B cell (primary cell): ENCODE measurements at regions not wholly inside any gene's neighbourhood (a gene's known extent, or its start where the extent isn't known, plus 50 kb on each side); places are given as distances from the start of the nearest gene placed in this dataset.

Experiments
- ATAC-seq: fragments of 200-7000 bp; cut with Tn5 transposase; one replicate; pipeline ENCODE4 v1.10.0; 2021; ENCODE audit warnings: low read depth, mild to moderate bottlenecking, moderate number of reproducible peaks, moderate library complexity
- CTCF ChIA-PET: fragments of 350-600 bp; sonication (Branson Sonifier 250); formaldehyde crosslinking; loops from one replicate; lab custom pipeline; 2021; ENCODE audit warnings: antibody characterized with exemption, inconsistent platforms; lab: Charles Lee
- POLR2A ChIA-PET: fragments of 350-600 bp; sonication (Branson Sonifier 250); formaldehyde crosslinking; loops from one replicate; lab custom pipeline; 2021; ENCODE audit warnings: antibody characterized with exemption; lab: Charles Lee
- DNase-seq: peaks from one replicate; pipeline ENCODE4 v3.0.0; 2013
- H2AFZ ChIP-seq: 2 replicates; pipeline ENCODE4 v1.6.1; 2012; ENCODE audit warnings: mild to moderate bottlenecking, low read depth, low read length; ENCODE audit not compliant: insufficient read depth, poor library complexity, severe bottlenecking
- H3K27ac ChIP-seq, 2 donors: 1 replicate in 1 of 2; 2 replicates in 1 of 2; pipeline ENCODE4 v1.5.1; 2012 to 2013; ENCODE audit warnings: low read length in 2 of 2, mild to moderate bottlenecking in 2 of 2, moderate library complexity in 1 of 2
- H3K27me3 ChIP-seq, 4 experiments: fragments of 200-600 bp in 1 of 4; sonication (generic) in 1 of 4; replicated peaks in 1 of 4; 1 replicate in 2 of 4; 2 replicates in 2 of 4; pipeline versions ENCODE4 v1.6.1 to v1.7.0; 2013 to 2016; ENCODE audit warnings: low read length in 3 of 4, mild to moderate bottlenecking in 2 of 4, mixed read lengths in 1 of 4, moderate library complexity in 1 of 4; ENCODE audit not compliant: insufficient read depth in 4 of 4, control insufficient read depth in 3 of 4; ENCODE audit errors: control extremely low read depth in 1 of 4
- H3K36me3 ChIP-seq, 2 experiments: replicated peaks in 1 of 2; 1 replicate in 1 of 2; 2 replicates in 1 of 2; pipeline versions ENCODE4 v1.6.1 to v1.7.1; 2013; ENCODE audit warnings: low read length in 1 of 2; ENCODE audit not compliant: insufficient read depth in 2 of 2, control insufficient read depth in 1 of 2; ENCODE audit errors: control extremely low read depth in 1 of 2, extremely low read depth in 1 of 2
- H3K4me1 ChIP-seq, 2 donors: fragments of 200-600 bp in 1 of 2; sonication (generic) in 1 of 2; 1 replicate in 1 of 2; 2 replicates in 1 of 2; pipeline versions ENCODE4 v1.5.1 to v1.6.1; 2013 to 2017; ENCODE audit warnings: low read length in 2 of 2; ENCODE audit not compliant: control insufficient read depth in 2 of 2, insufficient read depth in 2 of 2
- H3K4me2 ChIP-seq: replicated peaks from 2 replicates; pipeline ENCODE3; 2012; ENCODE audit warnings: mild to moderate bottlenecking, low read depth, low read length; ENCODE audit not compliant: poor library complexity, severe bottlenecking
- H3K4me3 ChIP-seq, 5 experiments: fragments of 200-600 bp in 1 of 5; sonication (generic) in 1 of 5; 1 replicate in 3 of 5; 2 replicates in 2 of 5; pipeline versions ENCODE4 v1.5.1 to v1.7.0; 2011 to 2016; ENCODE audit warnings: low read length in 4 of 5, mild to moderate bottlenecking in 4 of 5, low read depth in 2 of 5, control low read depth in 1 of 5, moderate library complexity in 1 of 5; ENCODE audit not compliant: insufficient read depth in 1 of 5; ENCODE audit errors: control extremely low read depth in 1 of 5, extremely low read depth in 1 of 5
- H3K79me2 ChIP-seq: fragments of 200-600 bp; sonication (generic); one replicate; pipeline ENCODE4 v1.6.0; 2016; ENCODE audit warnings: low read length; ENCODE audit not compliant: control insufficient read depth, insufficient read depth
- H3K9ac ChIP-seq: fragments of 200-600 bp; sonication (generic); 2 replicates; pipeline ENCODE4 v1.6.1; 2017; ENCODE audit warnings: mild to moderate bottlenecking, low read length, moderate library complexity
- H3K9me3 ChIP-seq, 3 donors: one replicate each; pipeline versions ENCODE4 v1.6.1 to v1.7.1; 2013; ENCODE audit warnings: low read length in 2 of 3; ENCODE audit not compliant: control insufficient read depth in 2 of 3, insufficient read depth in 1 of 3; ENCODE audit errors: control extremely low read depth in 1 of 3
- H4K20me1 ChIP-seq: 2 replicates; pipeline ENCODE4 v1.6.0; 2012; ENCODE audit warnings: mild to moderate bottlenecking, low read length; ENCODE audit not compliant: insufficient read depth, control insufficient read depth, poor library complexity, severe bottlenecking
- H3K27ac Mint-ChIP-seq: one replicate; pipeline ENCODE4 v1.8.0; 2021; ENCODE audit warnings: mixed read lengths
- H3K27me3 Mint-ChIP-seq: one replicate; pipeline ENCODE4 v1.8.0; 2021; ENCODE audit warnings: mixed read lengths
- H3K4me1 Mint-ChIP-seq: one replicate; pipeline ENCODE4 v1.8.0; 2021; ENCODE audit warnings: mixed read lengths
- H3K4me3 Mint-ChIP-seq: one replicate; pipeline ENCODE4 v1.8.0; 2021; ENCODE audit warnings: mixed read lengths
- H3K9me3 Mint-ChIP-seq: one replicate; pipeline ENCODE4 v1.8.0; 2022; ENCODE audit warnings: mixed read lengths; ENCODE audit not compliant: insufficient read depth
- EZH2 ChIP-seq: IDR thresholded peaks from 2 replicates; pipeline ENCODE4 v1.6.1; 2012; ENCODE audit warnings: borderline replicate concordance, low read depth, mild to moderate bottlenecking, moderate library complexity, low read length; ENCODE audit not compliant: insufficient read depth, poor library complexity, severe bottlenecking
- WGBS: methylation state at CpG from one replicate; pipeline ENCODE4 v1.1.5; 2013; ENCODE audit warnings: missing lambda C conversion rate; ENCODE audit not compliant: insufficient coverage; 5-methylcytosine and 5-hydroxymethylcytosine counted together
- intact Hi-C: fragments of 100-400 bp; cut with micrococcal nuclease; formaldehyde crosslinking; loops from one replicate; pipeline ENCODE4 v1.10.0; 2022
- TF ChIP-seq, protein P1 (sequence below): fragments of 200-600 bp; IDR thresholded peaks from one replicate; pipeline ENCODE4 v1.8.0; 2022; ENCODE audit warnings: antibody characterized with exemption, mild to moderate bottlenecking

DNA sequence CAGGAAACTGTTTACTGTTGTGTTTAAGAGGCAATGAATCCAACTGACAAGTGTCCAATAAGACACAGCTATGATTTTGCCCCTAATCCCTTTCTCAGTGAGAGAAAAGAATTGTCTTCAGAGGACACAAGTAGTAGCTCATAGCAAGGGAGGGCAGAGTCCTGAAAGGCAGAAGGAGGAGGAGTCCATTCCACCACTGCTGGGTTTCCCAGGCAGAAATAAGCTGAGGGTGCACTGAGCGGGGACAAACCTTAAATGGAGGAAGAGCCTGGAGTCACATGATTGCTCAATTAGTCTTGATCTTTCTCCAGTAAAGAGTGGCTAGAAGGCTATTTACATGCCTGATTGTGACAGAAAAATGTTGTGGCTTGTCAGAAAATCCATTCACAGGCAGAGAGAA lies 573.8 kb downstream of the POM121L12 start:
- H3K4me2 ChIP-seq: no peak overlapping the region
- no peaks in the 10 kb centered on the region for H3K27me3 Mint-ChIP-seq
- no peak overlapping the region for H3K27ac Mint-ChIP-seq
- TF ChIP-seq, protein P1, sequence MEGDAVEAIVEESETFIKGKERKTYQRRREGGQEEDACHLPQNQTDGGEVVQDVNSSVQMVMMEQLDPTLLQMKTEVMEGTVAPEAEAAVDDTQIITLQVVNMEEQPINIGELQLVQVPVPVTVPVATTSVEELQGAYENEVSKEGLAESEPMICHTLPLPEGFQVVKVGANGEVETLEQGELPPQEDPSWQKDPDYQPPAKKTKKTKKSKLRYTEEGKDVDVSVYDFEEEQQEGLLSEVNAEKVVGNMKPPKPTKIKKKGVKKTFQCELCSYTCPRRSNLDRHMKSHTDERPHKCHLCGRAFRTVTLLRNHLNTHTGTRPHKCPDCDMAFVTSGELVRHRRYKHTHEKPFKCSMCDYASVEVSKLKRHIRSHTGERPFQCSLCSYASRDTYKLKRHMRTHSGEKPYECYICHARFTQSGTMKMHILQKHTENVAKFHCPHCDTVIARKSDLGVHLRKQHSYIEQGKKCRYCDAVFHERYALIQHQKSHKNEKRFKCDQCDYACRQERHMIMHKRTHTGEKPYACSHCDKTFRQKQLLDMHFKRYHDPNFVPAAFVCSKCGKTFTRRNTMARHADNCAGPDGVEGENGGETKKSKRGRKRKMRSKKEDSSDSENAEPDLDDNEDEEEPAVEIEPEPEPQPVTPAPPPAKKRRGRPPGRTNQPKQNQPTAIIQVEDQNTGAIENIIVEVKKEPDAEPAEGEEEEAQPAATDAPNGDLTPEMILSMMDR: no peak
- no peak for TF ChIP-seq EZH2
- H3K27ac ChIP-seq: no peak overlapping the region
- peaks cover 9% of the 10 kb centered on the region for H3K9me3 Mint-ChIP-seq
- H3K27me3 ChIP-seq: no peaks in the 10 kb centered on the region
- no peaks in the 10 kb centered on the region for H3K36me3 ChIP-seq
- H3K4me1 ChIP-seq: no peaks in the 10 kb centered on the region
- no peaks in the 10 kb centered on the region for H3K79me2 ChIP-seq
- no peak for ATAC-seq
- 80% methylated on average over 1 of the region's 1 CpG for WGBS
- no peak overlapping the region for H3K4me3 Mint-ChIP-seq
- H2AFZ ChIP-seq: no peak overlapping the region
- no peak for DNase-seq
- ChIA-PET CTCF (no interaction called here), POLR2A (no interaction called here)
- no peaks in the 10 kb centered on the region for H4K20me1 ChIP-seq
- no peak overlapping the region for H3K4me3 ChIP-seq
- H3K4me1 Mint-ChIP-seq: no peaks in the 10 kb centered on the region
- no peak overlapping the region for H3K9ac ChIP-seq
- intact Hi-C loops: no loop called here
- no peaks in the 10 kb centered on the region for H3K9me3 ChIP-seq

DNA sequence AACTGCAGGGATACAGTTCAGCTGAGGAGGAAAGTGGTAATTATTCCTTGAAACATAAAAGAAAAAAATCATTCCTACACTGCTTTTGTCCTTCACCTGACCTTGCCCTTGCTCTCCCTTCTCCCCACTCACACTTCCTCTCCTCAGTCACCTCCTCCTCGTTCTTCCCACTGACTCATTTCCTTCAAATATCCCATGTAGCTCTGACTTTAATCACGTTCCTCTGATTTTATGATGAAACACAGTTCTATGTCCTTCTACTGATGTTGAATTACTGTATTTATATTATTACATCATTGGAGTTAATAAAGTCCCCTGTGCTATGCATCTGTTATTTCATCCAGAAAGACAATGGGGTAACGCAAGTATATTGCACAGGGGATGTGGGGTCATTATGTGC lies 575.6 kb downstream of the POM121L12 start:
- no peak for ATAC-seq
- Histone ChIP-seq H3K4me2 (no peak overlapping the region), H3K27ac (no peak overlapping the region), H2AFZ (no peak overlapping the region), H4K20me1 (no peaks in the 10 kb centered on the region), H3K9me3 (peaks cover 0 to 2% (median 0%) of the 10 kb centered on the region in 3 donors), H3K4me3 (no peak overlapping the region), H3K9ac (no peak overlapping the region), H3K36me3 (no peaks in the 10 kb centered on the region), H3K27me3 (no peaks in the 10 kb centered on the region), H3K79me2 (no peaks in the 10 kb centered on the region), H3K4me1 (no peaks in the 10 kb centered on the region)
- intact Hi-C loops: no loop called here
- no peak overlapping the region for H3K27ac Mint-ChIP-seq
- no peaks in the 10 kb centered on the region for H3K4me1 Mint-ChIP-seq
- TF ChIP-seq EZH2: no peak
- TF ChIP-seq, protein P1: no peak
- CTCF ChIA-PET: no interaction called here
- no peaks in the 10 kb centered on the region for H3K27me3 Mint-ChIP-seq
- H3K9me3 Mint-ChIP-seq: peaks cover 7% of the 10 kb centered on the region
- WGBS: 13% methylated on average over 1 of the region's 3 CpGs
- DNase-seq: no peak
- POLR2A ChIA-PET: no interaction called here
- no peak overlapping the region for H3K4me3 Mint-ChIP-seq
